Activated CD4-positive, alpha-beta T cell treated with anti-CD3 and anti-CD28 coated beads, Interleukin-2, amount 50 U/mL, for 4 hours (primary cell): ENCODE measurements at regions not wholly inside any gene's neighbourhood (a gene's known extent, or its start where the extent isn't known, plus 50 kb on each side); places are given as distances from the start of the nearest gene placed in this dataset.
"Not testable (repeated sequence)": the region's sequence is repeated elsewhere in the genome, so short reads cannot be mapped to it uniquely, and the experiment has no call there.

ENCODE experiments used
- DNase-seq, 2 experiments: peaks; one replicate each; pipeline ENCODE4 v3.0.0-alpha.2; 2020

- DNase-seq = no peak
Observed at GRCh38 chr4:179361978-179362486, 1919.8 kb upstream of the AGA start.

DNA sequence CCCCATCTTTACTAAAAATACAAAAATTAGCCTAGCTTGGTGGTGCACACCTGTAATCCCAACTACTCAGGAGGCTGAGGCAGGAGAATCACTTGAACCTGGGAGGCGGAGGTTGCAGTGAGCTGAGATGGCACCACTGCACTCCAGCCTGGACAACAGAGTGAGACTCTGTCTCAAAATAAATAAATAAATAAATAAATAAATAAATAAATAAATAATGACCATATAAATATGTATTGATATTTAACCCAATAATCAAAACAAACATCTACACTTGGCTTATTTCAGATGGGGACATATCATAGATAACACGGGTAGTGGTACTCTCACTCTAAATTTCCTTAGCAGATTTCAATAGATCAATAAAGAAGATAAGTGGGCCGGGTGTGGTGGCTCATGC lies 1923.7 kb upstream of the AGA start:
- DNase-seq = not testable (repeated sequence)

DNA sequence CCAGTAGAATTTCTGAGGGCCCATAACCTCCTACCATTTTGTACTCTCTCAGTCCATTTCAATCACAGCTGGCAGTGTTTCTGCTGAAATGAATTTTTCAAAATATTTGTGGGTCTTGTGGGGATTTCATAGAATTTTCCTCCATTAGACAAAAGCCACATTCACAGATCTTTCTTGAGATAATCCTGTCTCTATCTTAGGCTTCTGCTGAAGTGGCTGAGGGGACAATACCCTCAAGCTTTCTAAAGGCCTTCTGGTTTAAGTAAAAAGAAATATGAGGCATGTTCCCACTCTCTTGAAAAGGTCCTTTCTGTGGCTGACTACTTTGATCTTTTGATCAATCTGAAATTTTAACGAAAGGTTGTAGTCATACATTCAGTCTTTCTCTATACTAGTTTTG lies 1930.0 kb upstream of the AGA start:
- no peak for DNase-seq

DNA sequence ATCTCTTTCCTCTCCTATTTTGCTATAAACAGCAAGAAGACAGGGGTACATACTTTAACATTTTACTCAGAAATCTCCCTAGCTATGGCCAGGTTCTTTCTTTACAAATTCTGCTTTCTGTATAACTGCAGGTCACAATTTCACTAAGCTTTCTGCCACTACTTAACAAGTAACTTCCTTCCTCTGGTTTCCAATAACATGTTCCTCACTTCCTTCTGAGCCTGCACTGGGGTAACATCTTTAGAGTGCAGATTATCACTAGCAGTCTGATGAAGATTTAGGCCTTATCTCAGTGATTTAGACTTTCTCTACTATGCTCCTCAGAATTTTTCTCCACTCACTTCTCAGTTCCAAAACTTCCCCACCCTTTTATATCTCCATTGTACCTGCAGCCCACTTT lies 1930.5 kb upstream of the AGA start:
- DNase-seq = no peak

- not testable (repeated sequence) for DNase-seq
Observed at GRCh38 chr4:179378847-179379246, 1936.6 kb upstream of the AGA start.

- no peak for DNase-seq
Observed at GRCh38 chr4:179392787-179393186, 1950.5 kb upstream of the AGA start.

- no peak for DNase-seq
Observed at GRCh38 chr4:179398414-179398813, 1956.2 kb upstream of the AGA start.

- DNase-seq = no peak
Observed at GRCh38 chr4:179399054-179399782, 1957.0 kb upstream of the AGA start.

DNA sequence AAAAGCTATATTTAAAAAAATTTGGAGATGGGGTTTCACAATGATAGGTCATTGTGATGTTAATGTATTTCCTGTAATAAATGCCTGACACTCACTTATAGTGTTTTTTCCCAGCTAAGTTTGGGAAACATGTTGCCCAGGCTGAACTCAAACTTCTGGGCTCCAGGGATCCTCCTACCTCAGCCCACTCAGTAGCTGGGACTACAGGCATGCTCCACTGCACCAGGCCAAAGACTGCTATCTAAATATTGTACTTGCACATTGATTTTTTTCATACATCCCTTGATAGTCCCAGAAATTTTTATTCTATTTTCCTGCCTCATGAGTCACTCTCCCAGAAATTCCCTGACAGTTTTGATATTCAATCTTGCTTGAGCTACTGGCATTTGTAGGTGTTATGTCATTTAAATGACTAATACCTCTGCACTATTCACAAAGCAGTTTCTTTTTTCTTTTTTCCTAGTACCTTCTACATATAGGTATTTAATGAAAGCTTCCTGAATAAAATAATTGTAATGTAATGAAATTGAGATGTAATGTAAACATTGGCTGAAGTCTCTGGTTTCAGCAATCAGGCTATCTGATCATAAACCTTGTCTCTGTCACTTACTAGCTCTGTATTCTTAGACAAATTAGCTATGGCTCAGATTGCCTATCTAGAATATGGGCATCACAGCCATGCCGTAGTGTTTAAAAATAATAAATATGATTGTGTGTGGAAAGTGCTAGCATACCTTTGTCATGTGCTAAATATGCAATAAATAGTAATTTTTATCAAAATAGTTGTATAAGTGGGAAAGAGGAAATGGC lies 1973.0 kb upstream of the AGA start:
- no peak for DNase-seq

GRCh38 chr4:179415847-179416223 lies 1973.6 kb upstream of the AGA start:
- no peak for DNase-seq

DNA sequence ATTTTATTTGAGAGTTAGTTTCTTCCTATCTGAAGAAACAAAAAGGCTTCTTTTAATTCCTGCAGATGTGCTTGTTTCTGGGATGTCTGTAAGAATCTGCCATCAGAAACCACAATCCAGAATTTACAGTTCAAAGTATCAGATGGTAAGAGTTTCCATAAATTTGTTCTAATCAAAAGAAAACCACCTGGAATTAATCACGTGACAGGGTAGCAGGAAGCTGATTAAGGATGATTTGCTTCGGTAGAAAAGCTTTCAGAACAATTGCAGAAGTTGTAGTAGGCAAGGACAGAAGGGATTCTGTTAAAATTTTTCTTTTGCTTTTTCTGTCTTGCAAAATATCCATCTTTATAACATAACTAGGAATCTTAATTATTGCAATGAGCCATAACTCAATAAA lies 1975.1 kb upstream of the AGA start:
- DNase-seq = no peak

GRCh38 chr4:179437962-179438361 lies 1995.7 kb upstream of the AGA start:
- DNase-seq = no peak

GRCh38 chr4:179441596-179441995 lies 1999.4 kb upstream of the AGA start:
- no peak for DNase-seq

- DNase-seq = no peak
Observed at GRCh38 chr4:179447308-179447707, 2005.1 kb upstream of the AGA start.

GRCh38 chr4:179465131-179465797 lies 2023.0 kb upstream of the AGA start:
- no peak for DNase-seq

DNA sequence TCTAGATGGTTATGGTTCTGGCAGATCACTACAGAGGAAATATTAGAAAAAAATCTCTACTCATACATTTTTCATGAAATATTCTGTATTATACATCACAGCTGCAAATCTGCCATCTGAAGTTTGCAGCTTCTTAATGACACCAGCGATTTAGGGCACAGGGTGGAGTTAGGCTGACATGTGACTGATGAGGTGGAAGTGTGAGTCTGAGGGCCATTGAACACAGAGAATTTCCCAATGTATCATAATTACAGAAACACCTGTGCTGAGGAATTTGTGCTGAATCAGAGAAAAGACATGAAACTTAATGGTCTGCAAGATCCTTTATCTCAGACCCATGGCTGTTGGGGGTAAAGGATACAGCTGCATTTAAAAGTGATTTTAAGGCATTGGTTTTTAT lies 2025.6 kb upstream of the AGA start:
- no peak for DNase-seq

- DNase-seq = no peak
Observed at GRCh38 chr4:179472164-179472563, 2029.9 kb upstream of the AGA start.

GRCh38 chr4:179478608-179479007 lies 2036.4 kb upstream of the AGA start:
- no peak for DNase-seq

DNA sequence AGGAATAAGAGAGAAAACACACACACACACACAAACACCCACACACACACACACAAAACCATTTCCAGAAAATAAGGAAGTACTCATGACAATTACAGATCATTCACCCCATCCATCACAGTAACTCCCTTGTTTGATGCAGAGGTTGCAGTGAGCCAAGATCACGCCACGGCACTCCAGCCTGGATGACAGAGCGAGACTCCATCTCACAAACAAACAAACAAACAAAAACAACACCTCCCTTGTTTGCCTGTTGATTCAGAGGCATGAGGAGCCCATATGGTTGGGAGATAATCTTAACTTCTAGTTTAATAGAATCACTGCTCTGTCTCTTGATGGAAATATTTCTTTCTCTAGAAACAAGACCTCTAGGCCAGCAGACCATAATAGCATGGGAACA lies 2043.5 kb upstream of the AGA start:
- no peak for DNase-seq

- no peak for DNase-seq
Observed at GRCh38 chr4:179486570-179487335, 2044.5 kb upstream of the AGA start.

GRCh38 chr4:179492260-179493080 lies 2050.2 kb upstream of the AGA start:
- DNase-seq = no peak

GRCh38 chr4:179503976-179504375 lies 2061.7 kb upstream of the AGA start:
- no peak for DNase-seq
